T-helper 9 cell (primary cell): ENCODE measurements at regions not wholly inside any gene's neighbourhood (a gene's known extent, or its start where the extent isn't known, plus 50 kb on each side); places are given as distances from the start of the nearest gene placed in this dataset.

ENCODE experiments used
- DNase-seq: peaks from one replicate; pipeline ENCODE4 v3.0.0-alpha.2; 2020

- no peak for DNase-seq
These were observed 76.7 kb upstream of the LPP start for GRCh38 chr3:188077160-188077799.

GRCh38 chr3:188080091-188080490 is 73.9 kb upstream of the LPP start:
- DNase-seq = no peak

GRCh38 chr3:188082031-188082430 is 71.9 kb upstream of the LPP start:
- DNase-seq = no peak

GRCh38 chr3:188082450-188082849 is 71.5 kb upstream of the LPP start:
- no peak for DNase-seq

GRCh38 chr3:188083011-188083410 is 70.9 kb upstream of the LPP start:
- no peak for DNase-seq

GRCh38 chr3:188084752-188085583 is 69.0 kb upstream of the LPP start:
- no peak for DNase-seq

- DNase-seq = no peak
These were observed 68.1 kb upstream of the LPP start for GRCh38 chr3:188085584-188086560.

GRCh38 chr3:188088948-188089685 is 64.8 kb upstream of the LPP start:
- DNase-seq = no peak

GRCh38 chr3:188090620-188091309 is 63.2 kb upstream of the LPP start:
- no peak for DNase-seq

GRCh38 chr3:188091746-188092145 is 62.2 kb upstream of the LPP start:
- DNase-seq = no peak

GRCh38 chr3:188092648-188093047 is 61.3 kb upstream of the LPP start:
- no peak for DNase-seq

- DNase-seq = no peak
These were observed 58.5 kb upstream of the LPP start for GRCh38 chr3:188095431-188095830.

- DNase-seq = no peak
These were observed 56.2 kb upstream of the LPP start for GRCh38 chr3:188097791-188098190.

- DNase-seq = no peak
These were observed 54.0 kb upstream of the LPP start for GRCh38 chr3:188099907-188100306.

- DNase-seq = no peak
These were observed 51.0 kb upstream of the LPP start for GRCh38 chr3:188102861-188103547.

GRCh38 chr3:188104050-188104449 is 49.9 kb upstream of the LPP start:
- DNase-seq = no peak
